AG08395 (cell line): ENCODE measurements at regions not wholly inside any gene's neighbourhood (a gene's known extent, or its start where the extent isn't known, plus 50 kb on each side); places are given as distances from the start of the nearest gene placed in this dataset.
"Not testable (repeated sequence)": the region's sequence is repeated elsewhere in the genome, so short reads cannot be mapped to it uniquely, and the experiment has no call there.

ENCODE experiments used
- DNase-seq: peaks from one replicate; pipeline ENCODE4 v3.0.0; 2012; ENCODE audit warnings: mixed read lengths, low spot score

DNA sequence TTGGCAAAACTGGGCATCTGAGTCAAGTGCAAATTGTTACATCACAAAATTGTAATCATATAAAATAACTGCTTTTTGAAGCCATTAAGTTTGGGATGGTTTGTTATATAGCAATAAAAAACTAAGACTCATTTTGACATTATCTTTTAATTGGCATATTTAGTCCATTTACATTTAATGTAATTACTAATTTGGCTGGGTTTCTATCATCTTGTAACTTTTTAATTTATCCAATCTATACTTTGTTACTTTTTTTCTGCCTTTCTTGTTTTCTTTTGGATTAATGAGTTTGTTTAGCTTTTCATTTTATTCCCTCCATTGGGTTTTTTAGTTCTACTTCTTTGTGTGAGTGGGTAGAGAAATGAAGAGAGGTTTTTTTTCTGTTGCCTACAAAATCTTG is 76.3 kb downstream of the DRAM2 start:
- no peak for DNase-seq

DNA sequence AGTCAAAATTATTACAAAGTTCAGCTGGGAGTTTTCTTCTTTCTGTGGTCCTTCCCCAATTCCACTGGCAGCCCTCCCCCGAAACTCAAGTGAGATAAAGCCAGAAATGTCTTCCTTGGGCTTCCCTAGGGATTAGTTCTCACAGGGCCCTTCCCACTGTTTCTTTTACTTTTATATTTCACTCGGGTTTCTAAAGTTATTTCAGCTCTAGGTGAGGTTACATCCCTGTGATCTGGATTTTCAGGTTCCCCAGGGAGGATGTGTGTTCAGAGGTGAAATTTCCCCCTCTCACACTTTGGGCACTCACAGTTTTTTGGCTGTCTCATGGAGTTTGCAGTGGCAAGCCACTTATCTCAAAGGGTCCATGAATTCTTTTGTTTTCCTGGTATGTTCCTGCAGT is 77.3 kb downstream of the DRAM2 start:
- DNase-seq, result no peak

- DNase-seq, result no peak
Observed at GRCh38 chr1:111062081-111062480, 77.8 kb downstream of the DRAM2 start.

DNA sequence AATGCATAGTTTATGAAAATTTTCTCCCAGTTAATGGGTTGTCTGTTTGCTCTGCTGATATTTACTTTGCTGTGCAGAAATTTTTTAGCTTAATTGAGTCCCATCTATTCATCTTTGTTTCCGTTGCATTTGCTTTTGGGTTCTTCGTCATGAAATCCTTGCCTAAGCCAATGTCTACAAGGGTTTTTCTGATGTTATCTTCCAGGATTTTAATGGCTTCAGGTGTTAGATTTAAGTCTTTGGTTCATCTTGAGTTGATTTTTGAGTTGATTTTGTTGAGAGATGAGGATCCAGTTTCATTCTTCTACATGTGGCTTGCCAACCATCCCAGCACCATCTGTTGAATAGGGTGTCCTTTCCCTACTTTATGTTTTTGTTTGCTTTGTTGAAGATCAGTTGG is 85.2 kb downstream of the DRAM2 start:
- no peak for DNase-seq

GRCh38 chr1:111052246-111052645 is 87.6 kb downstream of the DRAM2 start:
- DNase-seq, result no peak

GRCh38 chr1:111048253-111048652 is 84.5 kb upstream of the LRIF1 start:
- DNase-seq, result not testable (repeated sequence)

GRCh38 chr1:111045033-111045722 is 81.5 kb upstream of the LRIF1 start:
- peak; percentile 19 for DNase-seq

- DNase-seq, result peak; percentile 23
Observed at GRCh38 chr1:111032295-111032897, 68.7 kb upstream of the LRIF1 start.

DNA sequence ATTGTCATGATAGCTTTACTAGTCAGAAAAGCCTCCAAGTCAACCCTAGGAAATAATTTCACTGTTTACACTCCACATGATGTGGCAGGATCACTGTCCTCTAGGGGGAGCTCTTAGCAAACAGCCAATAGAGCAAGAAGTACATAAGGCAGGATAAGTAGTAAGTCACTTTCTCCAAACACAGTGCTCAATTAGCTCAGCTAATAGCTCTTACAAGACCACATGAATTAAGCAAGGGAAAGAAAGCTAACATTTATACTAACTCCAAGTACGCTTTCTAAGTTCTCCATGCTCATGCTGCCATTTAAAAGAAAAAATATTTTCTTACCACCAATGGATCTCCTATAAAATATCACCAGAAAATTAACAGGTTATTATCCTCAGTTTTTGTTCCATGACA is 66.9 kb upstream of the LRIF1 start:
- DNase-seq, result peak; percentile 54

DNA sequence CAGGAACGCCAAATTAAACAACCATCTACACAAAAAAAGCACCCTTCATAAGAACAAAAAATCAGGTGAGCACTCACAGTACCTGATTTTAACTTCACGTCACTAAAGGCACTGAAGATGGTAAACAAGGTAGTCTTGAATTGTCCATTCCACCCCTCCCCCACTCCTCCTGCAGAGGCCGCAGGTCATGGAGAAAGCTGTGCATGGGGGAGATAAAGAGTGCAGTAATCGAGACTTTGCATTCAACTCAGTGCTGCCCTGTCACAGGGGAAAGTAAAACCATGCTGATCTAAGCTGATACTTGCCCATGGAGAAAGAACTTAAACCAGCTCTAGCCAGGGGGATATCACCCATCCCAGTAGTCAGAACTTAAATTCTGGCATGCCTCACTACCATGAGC is 61.4 kb upstream of the LRIF1 start:
- no peak for DNase-seq

DNA sequence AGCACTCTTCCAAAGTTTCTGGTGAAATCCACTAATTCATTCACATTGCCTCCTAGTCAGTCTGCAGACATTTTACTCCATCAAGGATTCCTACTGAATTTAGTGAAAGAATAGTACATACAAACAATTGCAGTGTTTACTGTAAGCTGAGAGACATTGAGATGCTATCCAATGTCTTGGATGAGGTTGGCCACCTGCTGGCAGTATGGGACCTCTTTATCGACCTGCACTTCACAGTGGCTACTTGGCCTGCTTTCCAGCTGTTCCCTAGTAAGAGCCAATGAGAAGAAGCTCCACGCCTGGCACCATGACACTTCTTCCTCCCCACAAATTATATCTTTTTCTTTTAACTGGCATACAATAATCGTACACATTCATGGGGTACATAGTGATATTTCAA is 51.5 kb upstream of the LRIF1 start:
- no peak for DNase-seq
